ENCODE measurements at regions not wholly inside any gene's neighbourhood (a gene's known extent, or its start where the extent isn't known, plus 50 kb on each side); places are given as distances from the start of the nearest gene placed in this dataset.

- no peak overlapping the region for H3K27ac Mint-ChIP-seq (ENCODE audit: unreplicated experiment)
- H3K4me1 Mint-ChIP-seq (ENCODE audit: low read depth, unreplicated experiment) = no peaks in the 10 kb centered on the region
- no peaks in the 10 kb centered on the region for H3K9me3 Mint-ChIP-seq (ENCODE audit: unreplicated experiment)
- ChIA-PET POLR2A (no interaction called here), CTCF (no interaction called here)
- Histone ChIP-seq H3K4me1 (no peaks in the 10 kb centered on the region), H3K9me3 (no peaks in the 10 kb centered on the region), H3K27me3 (replicated peaks; ENCODE audit: control insufficient read depth, insufficient read depth, low read length) (no peaks in the 10 kb centered on the region), H3K4me3 (ENCODE audit: low read depth, low read length) (no peak overlapping the region), H3K36me3 (ENCODE audit: control insufficient read depth, insufficient read depth, low read length) (no peaks in the 10 kb centered on the region)
- intact Hi-C loops (cut with micrococcal nuclease; ENCODE audit: unreplicated experiment) = no loop called here
- peaks cover 3% of the 10 kb centered on the region for H3K27me3 Mint-ChIP-seq (ENCODE audit: insufficient read depth, unreplicated experiment)
- BruUV-seq (replicated peaks) = no TSS peak
- no peaks in the 10 kb centered on the region for H3K36me3 Mint-ChIP-seq (ENCODE audit: insufficient read depth, unreplicated experiment)
- DNase-seq = no peak
- TF ChIP-seq CTCF (IDR thresholded peaks at IDR 0.05; ENCODE audit: insufficient read depth in 1 of 2, low read depth in 1 of 2, low read length in 1 of 2, severe bottlenecking in 1 of 2, unreplicated experiment in 1 of 2) = no peak
- no peak overlapping the region for H3K4me3 Mint-ChIP-seq (ENCODE audit: unreplicated experiment)
Measured at GRCh38 chr4:85391589-85392410, 83.2 kb upstream of the ARHGAP24 start.

GRCh38 chr4:85393201-85393600 lies 81.7 kb upstream of the ARHGAP24 start:
- CTCF ChIA-PET = no interaction called here
- Mint-ChIP-seq H3K9me3 (ENCODE audit: unreplicated experiment) (no peaks in the 10 kb centered on the region), H3K4me3 (ENCODE audit: unreplicated experiment) (no peak overlapping the region), H3K27ac (ENCODE audit: unreplicated experiment) (no peak overlapping the region), H3K36me3 (ENCODE audit: insufficient read depth, unreplicated experiment) (no peaks in the 10 kb centered on the region), H3K4me1 (ENCODE audit: low read depth, unreplicated experiment) (no peaks in the 10 kb centered on the region), H3K27me3 (ENCODE audit: insufficient read depth, unreplicated experiment) (peaks cover 5% of the 10 kb centered on the region)
- Histone ChIP-seq H3K9me3 (no peaks in the 10 kb centered on the region), H3K27me3 (replicated peaks; ENCODE audit: control insufficient read depth, insufficient read depth, low read length) (no peaks in the 10 kb centered on the region), H3K4me3 (ENCODE audit: low read depth, low read length) (no peak overlapping the region), H3K4me1 (no peaks in the 10 kb centered on the region), H3K36me3 (ENCODE audit: control insufficient read depth, insufficient read depth, low read length) (no peaks in the 10 kb centered on the region)
- DNase-seq = no peak
- no TSS peak for BruUV-seq (replicated peaks)
- TF ChIP-seq CTCF (IDR thresholded peaks at IDR 0.05; ENCODE audit: insufficient read depth in 1 of 2, low read depth in 1 of 2, low read length in 1 of 2, severe bottlenecking in 1 of 2, unreplicated experiment in 1 of 2) = no peak
- POLR2A ChIA-PET = no interaction called here
- intact Hi-C loops (cut with micrococcal nuclease; ENCODE audit: unreplicated experiment) = no loop called here

GRCh38 chr4:85398276-85398675 lies 76.7 kb upstream of the ARHGAP24 start:
- no peak for TF ChIP-seq CTCF (IDR thresholded peaks at IDR 0.05; ENCODE audit: insufficient read depth in 1 of 2, low read depth in 1 of 2, low read length in 1 of 2, severe bottlenecking in 1 of 2, unreplicated experiment in 1 of 2)
- H3K4me1 ChIP-seq = no peaks in the 10 kb centered on the region
- ChIA-PET CTCF (no interaction called here), POLR2A (no interaction called here)
- no peaks in the 10 kb centered on the region for H3K36me3 Mint-ChIP-seq (ENCODE audit: insufficient read depth, unreplicated experiment)
- no peaks in the 10 kb centered on the region for H3K27me3 ChIP-seq (replicated peaks; ENCODE audit: control insufficient read depth, insufficient read depth, low read length)
- BruUV-seq (replicated peaks) = no TSS peak
- no peaks in the 10 kb centered on the region for H3K9me3 Mint-ChIP-seq (ENCODE audit: unreplicated experiment)
- no peak overlapping the region for H3K4me3 Mint-ChIP-seq (ENCODE audit: unreplicated experiment)
- no peak for DNase-seq
- no peaks in the 10 kb centered on the region for H3K36me3 ChIP-seq (ENCODE audit: control insufficient read depth, insufficient read depth, low read length)
- H3K9me3 ChIP-seq = no peaks in the 10 kb centered on the region
- peaks cover 12% of the 10 kb centered on the region for H3K27me3 Mint-ChIP-seq (ENCODE audit: insufficient read depth, unreplicated experiment)
- intact Hi-C loops (cut with micrococcal nuclease; ENCODE audit: unreplicated experiment) = no loop called here
- H3K4me3 ChIP-seq (ENCODE audit: low read depth, low read length) = no peak overlapping the region
- H3K4me1 Mint-ChIP-seq (ENCODE audit: low read depth, unreplicated experiment) = no peaks in the 10 kb centered on the region
- H3K27ac Mint-ChIP-seq (ENCODE audit: unreplicated experiment) = no peak overlapping the region

Measured in Caco-2 (cell line).